HFF-Myc (cell line): ENCODE measurements at regions not wholly inside any gene's neighbourhood (a gene's known extent, or its start where the extent isn't known, plus 50 kb on each side); places are given as distances from the start of the nearest gene placed in this dataset.

Experiments used
- DNase-seq: peaks from one replicate; pipeline ENCODE4 v3.0.0-alpha.2; 2011; ENCODE audit warnings: low read depth; ENCODE audit errors: extremely low read depth
- H3K4me3 ChIP-seq: replicated peaks from 2 replicates; pipeline ENCODE4 v1.5.1; 2011; ENCODE audit warnings: low read depth, mild to moderate bottlenecking, control low read depth, low read length
- TF ChIP-seq, protein P1 (sequence below): IDR thresholded peaks from 2 replicates; pipeline ENCODE4 v1.5.1; 2012; ENCODE audit warnings: mild to moderate bottlenecking, low read depth, low read length, control low read depth; ENCODE audit errors: missing control alignments

- TF ChIP-seq, protein P1, sequence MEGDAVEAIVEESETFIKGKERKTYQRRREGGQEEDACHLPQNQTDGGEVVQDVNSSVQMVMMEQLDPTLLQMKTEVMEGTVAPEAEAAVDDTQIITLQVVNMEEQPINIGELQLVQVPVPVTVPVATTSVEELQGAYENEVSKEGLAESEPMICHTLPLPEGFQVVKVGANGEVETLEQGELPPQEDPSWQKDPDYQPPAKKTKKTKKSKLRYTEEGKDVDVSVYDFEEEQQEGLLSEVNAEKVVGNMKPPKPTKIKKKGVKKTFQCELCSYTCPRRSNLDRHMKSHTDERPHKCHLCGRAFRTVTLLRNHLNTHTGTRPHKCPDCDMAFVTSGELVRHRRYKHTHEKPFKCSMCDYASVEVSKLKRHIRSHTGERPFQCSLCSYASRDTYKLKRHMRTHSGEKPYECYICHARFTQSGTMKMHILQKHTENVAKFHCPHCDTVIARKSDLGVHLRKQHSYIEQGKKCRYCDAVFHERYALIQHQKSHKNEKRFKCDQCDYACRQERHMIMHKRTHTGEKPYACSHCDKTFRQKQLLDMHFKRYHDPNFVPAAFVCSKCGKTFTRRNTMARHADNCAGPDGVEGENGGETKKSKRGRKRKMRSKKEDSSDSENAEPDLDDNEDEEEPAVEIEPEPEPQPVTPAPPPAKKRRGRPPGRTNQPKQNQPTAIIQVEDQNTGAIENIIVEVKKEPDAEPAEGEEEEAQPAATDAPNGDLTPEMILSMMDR, result no peak
- no peak overlapping the region for H3K4me3 ChIP-seq
- DNase-seq, result no peak
Measured at GRCh38 chr11:115085461-115086210, 407.3 kb downstream of the NXPE2 start.

- no peak for DNase-seq
- no peak overlapping the region for H3K4me3 ChIP-seq
- TF ChIP-seq, protein P1, result no peak
Measured at GRCh38 chr11:115087791-115088190, 409.5 kb downstream of the NXPE2 start.

GRCh38 chr11:115092516-115092915, 411.7 kb downstream of the CADM1 start:
- TF ChIP-seq, protein P1, result no peak
- no peak overlapping the region for H3K4me3 ChIP-seq
- no peak for DNase-seq

DNA sequence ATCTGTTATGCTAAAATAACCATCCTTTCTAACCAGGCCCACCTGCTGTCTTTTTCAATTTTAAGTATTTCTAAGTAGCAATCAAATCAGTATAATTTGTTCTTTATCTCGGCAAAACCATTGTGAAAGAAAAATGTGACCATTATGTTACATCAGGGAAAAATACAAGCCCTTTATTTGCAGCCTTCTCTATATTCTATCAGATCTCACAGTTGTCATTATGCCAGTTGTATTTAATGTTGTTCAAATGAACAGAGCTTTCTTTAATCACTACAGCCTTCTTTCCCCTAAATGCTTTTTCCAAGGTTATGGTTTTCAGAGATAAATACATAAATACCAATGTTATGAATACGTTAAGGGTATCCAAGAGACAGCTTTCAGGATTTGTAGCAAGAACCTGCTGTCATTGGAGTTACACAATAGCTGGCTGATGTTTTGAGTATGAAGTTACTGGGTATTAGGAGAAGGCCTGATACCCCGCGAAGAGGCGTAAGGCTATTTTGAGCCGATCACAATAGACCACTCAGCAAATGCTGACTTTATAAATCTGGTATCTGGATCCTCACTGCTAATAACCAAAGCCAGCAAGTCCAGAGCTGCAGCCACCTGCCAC, 406.3 kb downstream of the CADM1 start:
- no peak overlapping the region for H3K4me3 ChIP-seq
- DNase-seq, result no peak
- TF ChIP-seq, protein P1, result no peak

DNA sequence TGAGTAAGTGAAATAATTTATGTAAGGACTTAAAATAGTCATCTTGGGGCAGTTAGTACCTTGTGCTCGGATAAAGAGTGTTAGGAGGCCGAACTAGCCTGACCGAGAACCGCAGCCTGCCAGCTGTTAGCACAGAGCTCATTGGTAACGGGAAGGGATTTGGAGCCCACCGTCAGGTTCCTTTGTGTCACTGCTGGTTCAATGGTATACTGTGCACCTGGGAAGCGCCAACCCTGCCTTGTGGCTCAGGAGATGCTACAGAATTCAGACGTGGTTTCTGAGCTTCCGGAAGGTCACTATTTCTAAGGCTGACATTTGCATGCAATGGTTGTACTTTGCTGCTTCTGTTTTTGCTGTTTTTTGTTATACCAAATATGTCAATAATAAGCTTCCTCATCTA, 403.5 kb downstream of the CADM1 start:
- no peak for DNase-seq
- no peak overlapping the region for H3K4me3 ChIP-seq
- TF ChIP-seq, protein P1, result no peak

GRCh38 chr11:115103921-115104320, 400.3 kb downstream of the CADM1 start:
- DNase-seq, result no peak
- TF ChIP-seq, protein P1, result no peak
- H3K4me3 ChIP-seq, result no peak overlapping the region
